HCT116 (cell line): ENCODE measurements at regions not wholly inside any gene's neighbourhood (a gene's known extent, or its start where the extent isn't known, plus 50 kb on each side); places are given as distances from the start of the nearest gene placed in this dataset.

Experiments
- ATAC-seq: fragments of 200-7000 bp; cut with Tn5 transposase; 2 replicates; pipeline ENCODE4 v1.9.1; 2020; ENCODE audit warnings: mild to moderate bottlenecking, moderate library complexity
- BruUV-seq: library from RNA; stranded (reverse); fragments of 400-500 nt; replicated peaks from 2 replicates; lab custom pipeline; 2021; lab: Mats Ljungman, UMichigan
- CTCF ChIA-PET: fragments of 300-600 bp; sonication (Branson Sonifier 250); formaldehyde crosslinking; loops from one replicate; lab custom pipeline; 2021; ENCODE audit warnings: antibody characterized with exemption; lab: Charles Lee
- POLR2A ChIA-PET: fragments of 300-600, 350-600 bp; sonication (Branson Sonifier 250); formaldehyde crosslinking; loops from one replicate; lab custom pipeline; 2021; ENCODE audit warnings: antibody characterized with exemption; lab: Charles Lee
- RAD21 ChIA-PET, 2 experiments: fragments of 300-600 bp; sonication (Branson Sonifier 250); formaldehyde crosslinking; loops; one replicate each; lab custom pipeline; 2023; ENCODE audit warnings: low total read pairs in 2 of 2; ENCODE audit not compliant: uncharacterized antibody in 2 of 2, unreplicated experiment in 2 of 2, low non-redundant PET in 1 of 2; lab: Charles Lee
- DNase-seq: peaks from one replicate; pipeline ENCODE4 v3.0.0-alpha.2; 2010; ENCODE audit warnings: low read depth, low spot score
- H2AFZ ChIP-seq: fragments of 200-600 bp; shearing (Covaris generic), sonication (generic); 2 replicates; pipeline ENCODE4 v1.6.1; 2017; ENCODE audit warnings: low read depth, mixed run types, mixed read lengths, antibody characterized with exemption, low read length; ENCODE audit not compliant: poor library complexity, severe bottlenecking
- H3K27ac ChIP-seq: 2 replicates; pipeline ENCODE4 v1.5.1; 2012; ENCODE audit warnings: low read depth, low read length
- H3K27me3 ChIP-seq: fragments of 200-600 bp; sonication (generic); 2 replicates; pipeline ENCODE4 v1.6.1; 2016; ENCODE audit warnings: mixed run types, low read length, mixed read lengths; ENCODE audit not compliant: insufficient read depth
- H3K36me3 ChIP-seq, 2 experiments: fragments of 200-500 bp in 1 of 2; fragments of 200-600 bp in 1 of 2; sonication (Bioruptor generic) in 1 of 2; sonication (generic) in 1 of 2; 2 replicates each; pipeline versions ENCODE4 v1.5.1 to v1.6.1; 2014 to 2016; ENCODE audit warnings: low read length in 2 of 2, inconsistent platforms in 1 of 2, mixed read lengths in 1 of 2, mixed run types in 1 of 2; ENCODE audit not compliant: insufficient read depth in 2 of 2, control insufficient read depth in 1 of 2
- H3K4me1 ChIP-seq, 2 experiments: fragments of 200-600 bp in 1 of 2; sonication (generic) in 1 of 2; 2 replicates each; pipeline versions ENCODE4 v1.5.1 to v1.6.1; 2012 to 2017; ENCODE audit warnings: low read length in 2 of 2, inconsistent platforms in 1 of 2, mild to moderate bottlenecking in 1 of 2, mixed read lengths in 1 of 2, mixed run types in 1 of 2, moderate library complexity in 1 of 2; ENCODE audit not compliant: insufficient read depth in 2 of 2, control insufficient read depth in 1 of 2
- H3K4me2 ChIP-seq: fragments of 200-600 bp; sonication (generic); 2 replicates; pipeline ENCODE4 v1.6.1; 2017; ENCODE audit warnings: mixed run types, low read length, mixed read lengths
- H3K4me3 ChIP-seq, 2 experiments: fragments of 200-600 bp in 1 of 2; sonication (generic) in 1 of 2; replicated peaks in 1 of 2; 2 replicates each; pipeline ENCODE4 v1.5.1; 2011 to 2016; ENCODE audit warnings: low read length in 2 of 2, control low read depth in 1 of 2, low read depth in 1 of 2, mild to moderate bottlenecking in 1 of 2, mixed read lengths in 1 of 2, mixed run types in 1 of 2
- H3K79me2 ChIP-seq: fragments of 200-600 bp; sonication (generic); 2 replicates; pipeline ENCODE4 v1.6.1; 2017; ENCODE audit warnings: mild to moderate bottlenecking, mixed run types, low read length, moderate library complexity, mixed read lengths; ENCODE audit not compliant: insufficient read depth
- H3K9ac ChIP-seq: fragments of 200-600 bp; sonication (generic); 2 replicates; pipeline ENCODE4 v1.6.1; 2016; ENCODE audit warnings: low read length, mixed read lengths
- H3K9me2 ChIP-seq: fragments of 200-600 bp; sonication (generic), shearing (Covaris generic); 2 replicates; pipeline ENCODE4 v1.6.1; 2017; ENCODE audit warnings: mixed run types, mild to moderate bottlenecking, moderate library complexity; ENCODE audit not compliant: insufficient read depth
- H3K9me3 ChIP-seq, 2 experiments: fragments of 200-500 bp in 1 of 2; fragments of 200-600 bp in 1 of 2; sonication (Bioruptor generic) in 1 of 2; sonication (generic) in 1 of 2; 2 replicates each; pipeline ENCODE4 v1.6.1; 2014 to 2017; ENCODE audit warnings: low read length in 2 of 2, mixed read lengths in 2 of 2, inconsistent platforms in 1 of 2, low read depth in 1 of 2, mild to moderate bottlenecking in 1 of 2, mixed run types in 1 of 2, moderate library complexity in 1 of 2; ENCODE audit not compliant: control insufficient read depth in 1 of 2, insufficient read depth in 1 of 2
- H4K20me1 ChIP-seq: fragments of 200-600 bp; sonication (generic), shearing (Covaris generic); 2 replicates; pipeline ENCODE4 v1.6.1; 2017; ENCODE audit warnings: mixed run types, mild to moderate bottlenecking, moderate library complexity; ENCODE audit not compliant: insufficient read depth
- CEBPB ChIP-seq: IDR thresholded peaks from 2 replicates; pipeline ENCODE4 v1.6.1; 2012; ENCODE audit warnings: low read depth
- EZH2phosphoT487 ChIP-seq: fragments of 200-600 bp; IDR thresholded peaks from 2 replicates; pipeline ENCODE4 v1.6.1; 2018; ENCODE audit warnings: antibody characterized with exemption, borderline replicate concordance
- FOSL1 ChIP-seq: IDR thresholded peaks from 2 replicates; pipeline ENCODE4 v1.6.1; 2012; ENCODE audit warnings: low read depth
- POLR2A ChIP-seq: IDR thresholded peaks from 2 replicates; pipeline ENCODE4 v1.7.0; 2011; ENCODE audit warnings: borderline replicate concordance; ENCODE audit not compliant: insufficient read depth, insufficient read length; ENCODE audit errors: extremely low read depth
- RAD21 ChIP-seq: IDR thresholded peaks from 2 replicates; pipeline ENCODE4 v1.6.1; 2012; ENCODE audit warnings: low read depth, mild to moderate bottlenecking
- TCF7L2 ChIP-seq: IDR thresholded peaks from 2 replicates; pipeline ENCODE4 v1.7.0; 2011; ENCODE audit warnings: borderline replicate concordance, inconsistent platforms; ENCODE audit not compliant: insufficient read depth, insufficient read length; ENCODE audit errors: extremely low read depth
- YY1 ChIP-seq: IDR thresholded peaks from 2 replicates; pipeline ENCODE4 v1.6.1; 2011; ENCODE audit warnings: low read length, low read depth, moderate library complexity, mild to moderate bottlenecking; ENCODE audit not compliant: insufficient replicate concordance; ENCODE audit errors: extremely low read depth
- ZNF274 ChIP-seq: fragments of 200-500 bp; sonication (Bioruptor generic); IDR thresholded peaks from 2 replicates; pipeline ENCODE4 v1.6.1; 2014; ENCODE audit warnings: mild to moderate bottlenecking, low read depth, low read length, inconsistent platforms
- intact Hi-C: fragments of 100-400 bp; cut with micrococcal nuclease; formaldehyde crosslinking; loops from 2 replicates; pipeline ENCODE4 v1.10.0; 2022
- TF ChIP-seq, protein P1 (sequence below): IDR thresholded peaks from 2 replicates; pipeline ENCODE4 v1.6.1; 2012

DNA sequence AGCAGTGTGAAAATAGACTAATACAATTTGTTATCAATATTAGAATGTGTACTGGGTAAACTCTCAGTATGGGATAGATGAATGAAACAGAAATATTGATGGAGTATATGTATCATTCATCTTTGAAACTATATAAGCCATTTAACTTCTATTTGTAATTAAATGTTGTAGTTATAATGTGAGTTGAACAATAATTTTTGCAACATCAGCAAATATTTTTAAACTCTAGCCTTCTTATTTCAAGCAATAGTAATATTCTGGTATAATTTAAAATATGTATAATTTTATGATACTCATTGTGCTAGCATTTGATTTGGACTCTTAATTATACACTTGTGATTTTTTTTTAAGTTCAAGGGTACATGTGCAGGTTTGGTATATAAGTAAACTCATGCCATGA, 59.6 kb upstream of the RGMB start:
- ChIA-PET CTCF (no interaction called here), RAD21 (no interaction called here), POLR2A (no interaction called here)
- no peaks in the 10 kb centered on the region for H3K79me2 ChIP-seq
- no peak overlapping the region for H3K9ac ChIP-seq
- H3K4me3 ChIP-seq = no peak overlapping the region
- intact Hi-C loops = no loop called here
- DNase-seq = no peak
- no peak for TF ChIP-seq POLR2A
- TF ChIP-seq, protein P1, sequence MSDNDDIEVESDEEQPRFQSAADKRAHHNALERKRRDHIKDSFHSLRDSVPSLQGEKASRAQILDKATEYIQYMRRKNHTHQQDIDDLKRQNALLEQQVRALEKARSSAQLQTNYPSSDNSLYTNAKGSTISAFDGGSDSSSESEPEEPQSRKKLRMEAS = no peak
- TF ChIP-seq EZH2phosphoT487 = no peak
- TF ChIP-seq TCF7L2 = no peak
- no peak overlapping the region for H3K27ac ChIP-seq
- H3K27me3 ChIP-seq = no peaks in the 10 kb centered on the region
- H3K9me3 ChIP-seq = no peaks in the 10 kb centered on the region
- no TSS peak for BruUV-seq
- no peak for ATAC-seq
- no peak overlapping the region for H3K4me2 ChIP-seq
- H4K20me1 ChIP-seq = no peaks in the 10 kb centered on the region
- no peak overlapping the region for H2AFZ ChIP-seq
- no peaks in the 10 kb centered on the region for H3K4me1 ChIP-seq
- no peaks in the 10 kb centered on the region for H3K9me2 ChIP-seq
- no peaks in the 10 kb centered on the region for H3K36me3 ChIP-seq

DNA sequence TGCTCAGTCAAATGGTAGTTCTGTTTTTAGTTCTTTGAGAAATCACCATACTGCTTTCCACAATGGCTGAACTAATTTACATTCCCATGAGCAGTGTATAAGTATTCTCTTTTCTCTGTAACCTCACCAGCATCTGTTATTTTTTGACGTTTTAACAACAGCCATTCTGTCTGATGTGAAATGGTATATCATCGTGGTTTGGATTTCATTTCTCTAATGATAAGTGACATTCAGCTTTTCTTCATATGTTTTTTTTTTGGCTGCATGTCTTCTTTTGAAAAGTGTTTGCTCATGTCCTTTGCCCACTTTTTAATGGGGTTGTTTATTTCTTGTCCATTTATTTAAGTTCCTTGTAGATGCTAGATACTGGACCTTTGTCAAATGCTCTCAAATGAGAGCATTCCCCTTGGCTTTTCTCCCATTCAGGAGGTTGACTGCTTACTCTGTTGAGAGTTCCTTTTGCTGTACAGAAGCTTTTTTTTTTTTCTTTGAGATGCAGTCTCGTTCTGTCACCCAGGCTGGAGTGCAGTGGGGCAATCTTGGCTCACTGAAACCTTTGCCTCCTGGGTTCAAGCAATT, 58.7 kb upstream of the RGMB start:
- intact Hi-C loops = no loop called here
- DNase-seq (no peak), ATAC-seq (no peak)
- Histone ChIP-seq H4K20me1 (no peaks in the 10 kb centered on the region), H3K4me3 (no peak overlapping the region), H3K27ac (no peak overlapping the region), H3K9me2 (no peaks in the 10 kb centered on the region), H3K4me2 (no peak overlapping the region), H3K4me1 (no peaks in the 10 kb centered on the region), H3K36me3 (no peaks in the 10 kb centered on the region), H3K79me2 (no peaks in the 10 kb centered on the region), H2AFZ (no peak overlapping the region), H3K27me3 (no peaks in the 10 kb centered on the region), H3K9ac (no peak overlapping the region), H3K9me3 (no peaks in the 10 kb centered on the region)
- no peak for TF ChIP-seq CEBPB
- TF ChIP-seq RAD21 = no peak
- TF ChIP-seq FOSL1 = no peak
- no peak for TF ChIP-seq ZNF274
- TF ChIP-seq EZH2phosphoT487 = no peak
- no peak for TF ChIP-seq POLR2A
- no peak for TF ChIP-seq YY1
- CTCF ChIA-PET = no interaction called here
- BruUV-seq = no TSS peak
- RAD21 ChIA-PET = no interaction called here
- POLR2A ChIA-PET = no interaction called here
